RWPE1 (cell line): ENCODE measurements at regions not wholly inside any gene's neighbourhood (a gene's known extent, or its start where the extent isn't known, plus 50 kb on each side); places are given as distances from the start of the nearest gene placed in this dataset.

ENCODE experiments used
- CTCF ChIA-PET: fragments of 350-600 bp; sonication (Branson Sonifier 250); formaldehyde crosslinking; extraction: SDS; loops from one replicate; lab custom pipeline; 2021; lab: Yijun Ruan, JAX
- POLR2A ChIA-PET: fragments of 400-600 bp; formaldehyde crosslinking; extraction: SDS; loops from one replicate; lab custom pipeline; 2020; ENCODE audit warnings: antibody characterized with exemption; ENCODE audit not compliant: low non-redundant PET; lab: Yijun Ruan, JAX
- DNase-seq: peaks from one replicate; pipeline ENCODE4 v3.0.0; 2012; ENCODE audit warnings: low spot score
- H3K27ac ChIP-seq: fragments of 450-650 bp; 2 replicates; pipeline ENCODE4 v1.5.1; 2017
- CTCF ChIP-seq: fragments of 450-650 bp; conservative IDR thresholded peaks from 2 replicates; pipeline ENCODE4 v1.5.1; 2017; ENCODE audit warnings: low read depth, mild to moderate bottlenecking

GRCh38 chr4:189255636-189256035 lies 685.0 kb upstream of the FRG1 start:
- POLR2A ChIA-PET, result no interaction called here
- no peak for TF ChIP-seq CTCF
- CTCF ChIA-PET, result no interaction called here
- DNase-seq, result no peak
- H3K27ac ChIP-seq, result no peak overlapping the region

- ChIA-PET POLR2A (no interaction called here), CTCF (no interaction called here)
- no peak overlapping the region for H3K27ac ChIP-seq
- DNase-seq, result no peak
- no peak for TF ChIP-seq CTCF
Measured at GRCh38 chr4:189261475-189261874, 679.2 kb upstream of the FRG1 start.

GRCh38 chr4:189265515-189265914 lies 675.2 kb upstream of the FRG1 start:
- ChIA-PET POLR2A (no interaction called here), CTCF (no interaction called here)
- no peak for TF ChIP-seq CTCF
- no peak overlapping the region for H3K27ac ChIP-seq
- no peak for DNase-seq

GRCh38 chr4:189267312-189267965 lies 673.2 kb upstream of the FRG1 start:
- POLR2A ChIA-PET, result no interaction called here
- TF ChIP-seq CTCF, result no peak
- DNase-seq, result no peak
- CTCF ChIA-PET, result no interaction called here
- no peak overlapping the region for H3K27ac ChIP-seq

GRCh38 chr4:189278597-189279165 lies 662.0 kb upstream of the FRG1 start:
- no peak for TF ChIP-seq CTCF
- DNase-seq, result no peak
- ChIA-PET CTCF (no interaction called here), POLR2A (no interaction called here)
- H3K27ac ChIP-seq, result no peak overlapping the region

GRCh38 chr4:189279188-189279587 lies 661.5 kb upstream of the FRG1 start:
- TF ChIP-seq CTCF, result no peak
- H3K27ac ChIP-seq, result no peak overlapping the region
- DNase-seq, result no peak
- POLR2A ChIA-PET, result no interaction called here
- CTCF ChIA-PET, result no interaction called here
